ENCODE measurements at regions not wholly inside any gene's neighbourhood (a gene's known extent, or its start where the extent isn't known, plus 50 kb on each side); places are given as distances from the start of the nearest gene placed in this dataset.

DNA sequence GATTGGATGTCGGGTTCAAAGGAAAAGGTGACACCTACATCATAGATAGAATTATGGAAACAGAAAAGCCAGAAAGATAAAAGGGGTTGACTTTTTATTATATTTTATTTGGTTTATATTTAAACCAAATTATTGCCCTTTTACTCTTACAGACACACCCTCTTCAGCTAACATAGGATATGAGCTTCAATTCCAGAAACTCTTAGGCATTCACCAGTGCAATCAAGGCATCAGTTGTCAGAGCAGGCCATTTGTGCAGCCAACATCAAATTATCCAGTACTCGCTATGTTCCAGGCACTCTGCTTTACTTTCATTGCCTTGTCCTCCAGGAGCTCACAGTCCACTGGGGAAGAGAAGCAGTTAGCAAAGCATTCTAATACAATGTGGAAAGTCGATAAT lies 347.5 kb downstream of the TFEC start:
- TF ChIP-seq, protein P1, sequence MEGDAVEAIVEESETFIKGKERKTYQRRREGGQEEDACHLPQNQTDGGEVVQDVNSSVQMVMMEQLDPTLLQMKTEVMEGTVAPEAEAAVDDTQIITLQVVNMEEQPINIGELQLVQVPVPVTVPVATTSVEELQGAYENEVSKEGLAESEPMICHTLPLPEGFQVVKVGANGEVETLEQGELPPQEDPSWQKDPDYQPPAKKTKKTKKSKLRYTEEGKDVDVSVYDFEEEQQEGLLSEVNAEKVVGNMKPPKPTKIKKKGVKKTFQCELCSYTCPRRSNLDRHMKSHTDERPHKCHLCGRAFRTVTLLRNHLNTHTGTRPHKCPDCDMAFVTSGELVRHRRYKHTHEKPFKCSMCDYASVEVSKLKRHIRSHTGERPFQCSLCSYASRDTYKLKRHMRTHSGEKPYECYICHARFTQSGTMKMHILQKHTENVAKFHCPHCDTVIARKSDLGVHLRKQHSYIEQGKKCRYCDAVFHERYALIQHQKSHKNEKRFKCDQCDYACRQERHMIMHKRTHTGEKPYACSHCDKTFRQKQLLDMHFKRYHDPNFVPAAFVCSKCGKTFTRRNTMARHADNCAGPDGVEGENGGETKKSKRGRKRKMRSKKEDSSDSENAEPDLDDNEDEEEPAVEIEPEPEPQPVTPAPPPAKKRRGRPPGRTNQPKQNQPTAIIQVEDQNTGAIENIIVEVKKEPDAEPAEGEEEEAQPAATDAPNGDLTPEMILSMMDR (IDR thresholded peaks at IDR 0.05): no peak
- no peak for TF ChIP-seq POLR2AphosphoS5 (IDR thresholded peaks at IDR 0.05)
